Heart right ventricle (tissue), 16 donors: ENCODE measurements at regions not wholly inside any gene's neighbourhood (a gene's known extent, or its start where the extent isn't known, plus 50 kb on each side); places are given as distances from the start of the nearest gene placed in this dataset.
"Not testable (repeated sequence)": the region's sequence is repeated elsewhere in the genome, so short reads cannot be mapped to it uniquely, and the experiment has no call there.

Source experiments
- ATAC-seq, 8 donors: fragments of 200-7000 bp; cut with Tn5 transposase; one replicate each; pipeline ENCODE4 v1.9.1; 2020; ENCODE audit warnings: mild to moderate bottlenecking in 8 of 8, moderate library complexity in 8 of 8, moderate number of reproducible peaks in 1 of 8
- DNase-seq, 2 donors: peaks; one replicate each; pipeline ENCODE4 v3.0.0-alpha.2; 2020
- H3K27ac ChIP-seq, 10 donors: fragments of 200-600 bp; sonication (generic) in 2 of 10; one replicate each; pipeline versions ENCODE4 v1.5.0 to v1.8.0; 2020 to 2022; ENCODE audit warnings: mild to moderate bottlenecking in 3 of 10
- H3K27me3 ChIP-seq, 7 donors: fragments of 200-600 bp; one replicate each; pipeline ENCODE4 v1.8.0; 2021 to 2022; ENCODE audit warnings: mild to moderate bottlenecking in 2 of 7
- H3K36me3 ChIP-seq, 9 donors: fragments of 200-600 bp; sonication (generic) in 1 of 9; one replicate each; pipeline versions ENCODE4 v1.5.0 to v1.8.0; 2020 to 2022; ENCODE audit warnings: mild to moderate bottlenecking in 2 of 9
- H3K4me1 ChIP-seq, 9 donors: fragments of 200-600 bp; sonication (generic) in 1 of 9; one replicate each; pipeline versions ENCODE4 v1.5.0 to v1.8.0; 2020 to 2022; ENCODE audit warnings: mild to moderate bottlenecking in 4 of 9
- H3K4me3 ChIP-seq, 10 donors: fragments of 200-600 bp; sonication (generic) in 2 of 10; one replicate each; pipeline versions ENCODE4 v1.5.0 to v1.8.0; 2020 to 2022; ENCODE audit warnings: mild to moderate bottlenecking in 7 of 10, moderate library complexity in 2 of 10
- H3K9me3 ChIP-seq, 11 donors: fragments of 200-600 bp in 10 of 11; sonication (generic) in 2 of 11; one replicate each; pipeline versions ENCODE4 v1.5.0 to v1.8.0; 2013 to 2022; ENCODE audit warnings: mild to moderate bottlenecking in 2 of 11, control low read depth in 1 of 11, moderate library complexity in 1 of 11
- WGBS, 2 donors: extraction: QIAGEN DNeasy Blood & Tissue Kit; methylation state at CpG; one replicate each; pipeline ENCODE4 v1.1.7; 2013; ENCODE audit warnings: inconsistent platforms in 1 of 2; 5-methylcytosine and 5-hydroxymethylcytosine counted together
- intact Hi-C, 10 donors: fragments of 100-400 bp; cut with DNase I; formaldehyde crosslinking; loops; one replicate each; pipeline versions ENCODE4 v1.11.1 to v1.14.2; 2022
- TF ChIP-seq, protein P1 (sequence below), 9 donors: fragments of 200-600 bp; sonication (generic) in 2 of 9; IDR thresholded peaks; one replicate each; pipeline versions ENCODE4 v1.5.0 to v1.8.0; 2021 to 2022; ENCODE audit warnings: antibody characterized with exemption in 9 of 9, mild to moderate bottlenecking in 5 of 9, moderate library complexity in 1 of 9
- donor health status: Arrhythmogenic right ventricular cardiomyopathy.
- donor health status: ischemic (EF 13 %, LVEDD 7.1; RV severe dilation, severe dysfunction).
- donor health status: healthy with polysubstance abuse.
- donor health status: DM: no; HTN: yes; CAD: no.
- donor health status: DM: no; HTN: no; CAD: no.
- donor health status: ischemic (EF 25% LVEDD 6.9; RV normal size, moderate dysfunction).
- donor health status: ischemic (EF 25% LVEDD 5.7; RV mildly dilated, moderate dysfunction).
- donor health status: healthy.
- donor health status: DM: yes; HTN: yes; CAD: no.
- donor health status: Ischemic cardiomyopathy.
- donor health status: ischemic (EF 35%, LVEDD 5.7; RV mildly dilated, moderate dysfunction).
- donor health status: nonischemic (EF 11% LVEDD 7.7; RV severe dilation, severe dysfunction).
- donor health status: DM: yes; HTN: yes; CAD: no.
- donor health status: PGD.
- donor health status: ischemic (EF 29% LVEDD 5.4; RV normal size, mild dysfunction).
- donor health status: nonischemic (EF 23%, LVEDD 6.1; RV moderate dilation, normal function).

DNA sequence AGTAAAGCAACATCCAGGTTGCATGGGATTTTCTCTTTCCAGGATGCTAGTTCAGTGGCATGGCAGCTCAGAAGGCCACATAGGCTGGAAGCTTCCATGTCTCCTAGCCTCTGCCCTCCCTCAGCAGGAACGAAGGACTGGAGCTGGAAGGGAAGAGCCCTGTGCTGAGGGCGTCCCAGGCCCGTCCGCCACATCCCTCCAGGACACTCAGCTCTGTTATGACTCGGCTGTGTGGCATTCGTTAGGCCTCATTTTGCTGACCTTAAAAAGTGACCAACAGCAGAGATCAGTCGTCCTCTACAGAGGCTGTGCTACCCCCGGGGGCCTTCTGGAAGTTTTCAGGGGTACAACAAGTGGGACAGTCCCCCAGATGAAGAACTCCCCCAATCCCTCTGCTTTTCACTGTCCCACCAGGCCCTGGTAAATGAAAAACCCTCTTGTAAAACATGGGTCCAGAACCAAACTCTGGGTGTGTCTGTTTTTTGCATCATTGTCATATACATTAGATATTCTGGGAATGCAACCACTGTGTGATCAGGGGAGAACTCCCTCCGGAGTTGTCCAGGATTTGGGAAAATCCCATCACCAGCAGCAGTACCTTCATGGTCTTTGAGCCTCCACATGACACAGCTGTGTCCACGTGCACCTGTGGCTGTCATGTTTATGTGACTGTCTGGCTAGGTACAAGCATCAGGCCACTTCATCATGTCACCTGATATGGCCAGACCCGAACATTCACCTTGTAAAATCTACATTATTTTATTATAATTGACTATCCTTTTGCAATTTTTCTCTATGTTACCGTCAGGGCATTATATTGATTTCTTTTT is 149.9 kb downstream of the OR4M2 start:
- H3K4me3 ChIP-seq, result no peak overlapping the region
- intact Hi-C loops, result no loop called here
- H3K4me1 ChIP-seq, result peaks cover 0 to 7% (median 0%) of the 10 kb centered on the region in 9 donors
- no peaks in the 10 kb centered on the region for H3K36me3 ChIP-seq
- peaks cover 0 to 19% (median 0%) of the 10 kb centered on the region in 7 donors for H3K27me3 ChIP-seq
- DNase-seq (no peak), ATAC-seq (peak in 1 of 8 donors; percentile 7)
- H3K9me3 ChIP-seq, result peaks cover 0 to 14% (median 0%) of the 10 kb centered on the region in 11 donors
- 49 to 52% methylated on average over 12 of the region's 12 CpGs for WGBS, 2 donors
- TF ChIP-seq, protein P1, sequence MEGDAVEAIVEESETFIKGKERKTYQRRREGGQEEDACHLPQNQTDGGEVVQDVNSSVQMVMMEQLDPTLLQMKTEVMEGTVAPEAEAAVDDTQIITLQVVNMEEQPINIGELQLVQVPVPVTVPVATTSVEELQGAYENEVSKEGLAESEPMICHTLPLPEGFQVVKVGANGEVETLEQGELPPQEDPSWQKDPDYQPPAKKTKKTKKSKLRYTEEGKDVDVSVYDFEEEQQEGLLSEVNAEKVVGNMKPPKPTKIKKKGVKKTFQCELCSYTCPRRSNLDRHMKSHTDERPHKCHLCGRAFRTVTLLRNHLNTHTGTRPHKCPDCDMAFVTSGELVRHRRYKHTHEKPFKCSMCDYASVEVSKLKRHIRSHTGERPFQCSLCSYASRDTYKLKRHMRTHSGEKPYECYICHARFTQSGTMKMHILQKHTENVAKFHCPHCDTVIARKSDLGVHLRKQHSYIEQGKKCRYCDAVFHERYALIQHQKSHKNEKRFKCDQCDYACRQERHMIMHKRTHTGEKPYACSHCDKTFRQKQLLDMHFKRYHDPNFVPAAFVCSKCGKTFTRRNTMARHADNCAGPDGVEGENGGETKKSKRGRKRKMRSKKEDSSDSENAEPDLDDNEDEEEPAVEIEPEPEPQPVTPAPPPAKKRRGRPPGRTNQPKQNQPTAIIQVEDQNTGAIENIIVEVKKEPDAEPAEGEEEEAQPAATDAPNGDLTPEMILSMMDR (IDR thresholded peaks at IDR 0.05), result no peak
- H3K27ac ChIP-seq, result no peak overlapping the region

DNA sequence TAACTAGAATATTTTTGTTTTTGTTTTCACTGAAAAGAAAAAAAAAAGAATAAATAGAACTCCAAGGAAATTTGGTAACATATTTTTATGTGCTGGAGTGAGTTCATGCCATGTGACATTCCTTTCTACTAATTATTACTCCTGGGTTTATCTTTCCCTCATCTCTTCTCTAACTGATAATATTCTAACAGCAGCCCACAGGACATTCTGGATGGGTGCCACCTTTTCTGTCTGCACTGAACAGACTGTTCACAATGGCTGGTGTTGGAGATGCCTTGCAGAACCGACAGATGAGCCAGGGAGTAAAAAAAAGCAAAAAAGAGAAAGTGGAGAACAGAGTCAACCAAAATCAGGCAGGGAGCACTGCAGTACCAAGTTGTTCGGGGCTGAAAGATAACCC is 151.3 kb downstream of the OR4M2 start:
- Histone ChIP-seq H3K27ac (no peak overlapping the region), H3K4me3 (no peak overlapping the region)
- peak in 1 of 8 donors; percentile 71 for ATAC-seq

DNA sequence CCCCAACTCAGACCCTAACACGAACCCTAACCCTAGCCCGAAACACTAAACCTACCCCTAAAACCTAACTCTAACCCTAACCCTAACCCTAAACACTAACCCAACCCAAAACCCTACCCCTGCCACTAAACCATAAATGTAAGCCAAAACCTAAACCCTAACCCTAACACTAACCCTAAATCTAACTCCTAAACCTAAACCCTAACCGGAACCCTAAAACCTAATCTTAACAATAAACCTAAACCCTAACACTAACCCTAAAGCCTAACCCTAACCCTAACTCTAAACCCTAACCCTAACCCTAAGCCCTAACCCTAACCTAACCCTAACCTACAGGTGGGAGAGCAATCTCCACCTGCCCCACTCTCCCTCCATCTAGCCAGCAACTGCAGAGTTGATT is 152.3 kb downstream of the OR4M2 start:
- DNase-seq (no peak), ATAC-seq (no peak)
- intact Hi-C loops, result no loop called here
- 88% methylated on average over 3 of the region's 3 CpGs for WGBS, 2 donors
- H3K9me3 ChIP-seq, result peaks cover 0 to 14% (median 0%) of the 10 kb centered on the region in 11 donors
- TF ChIP-seq, protein P1 (IDR thresholded peaks at IDR 0.05), result no peak
- H3K27me3 ChIP-seq, result peaks cover 0 to 8% (median 0%) of the 10 kb centered on the region in 7 donors
- no peak overlapping the region for H3K27ac ChIP-seq
- no peaks in the 10 kb centered on the region for H3K36me3 ChIP-seq
- H3K4me1 ChIP-seq, result peaks cover 0 to 7% (median 0%) of the 10 kb centered on the region in 9 donors
- H3K4me3 ChIP-seq, result no peak overlapping the region

More for the DNA sequence above, 151.3 kb downstream of the OR4M2 start:
- TF ChIP-seq, protein P1 (IDR thresholded peaks at IDR 0.05), result no peak
- Histone ChIP-seq H3K27me3 (peaks cover 0 to 16% (median 0%) of the 10 kb centered on the region in 7 donors), H3K36me3 (no peaks in the 10 kb centered on the region), H3K9me3 (peaks cover 0 to 14% (median 0%) of the 10 kb centered on the region in 11 donors), H3K4me1 (peaks cover 0 to 7% (median 0%) of the 10 kb centered on the region in 9 donors)
- peak in 1 of 2 donors; percentile 36 for DNase-seq
- 28 to 40% methylated on average over 2 of the region's 2 CpGs for WGBS, 2 donors
- intact Hi-C loops, result no loop called here

DNA sequence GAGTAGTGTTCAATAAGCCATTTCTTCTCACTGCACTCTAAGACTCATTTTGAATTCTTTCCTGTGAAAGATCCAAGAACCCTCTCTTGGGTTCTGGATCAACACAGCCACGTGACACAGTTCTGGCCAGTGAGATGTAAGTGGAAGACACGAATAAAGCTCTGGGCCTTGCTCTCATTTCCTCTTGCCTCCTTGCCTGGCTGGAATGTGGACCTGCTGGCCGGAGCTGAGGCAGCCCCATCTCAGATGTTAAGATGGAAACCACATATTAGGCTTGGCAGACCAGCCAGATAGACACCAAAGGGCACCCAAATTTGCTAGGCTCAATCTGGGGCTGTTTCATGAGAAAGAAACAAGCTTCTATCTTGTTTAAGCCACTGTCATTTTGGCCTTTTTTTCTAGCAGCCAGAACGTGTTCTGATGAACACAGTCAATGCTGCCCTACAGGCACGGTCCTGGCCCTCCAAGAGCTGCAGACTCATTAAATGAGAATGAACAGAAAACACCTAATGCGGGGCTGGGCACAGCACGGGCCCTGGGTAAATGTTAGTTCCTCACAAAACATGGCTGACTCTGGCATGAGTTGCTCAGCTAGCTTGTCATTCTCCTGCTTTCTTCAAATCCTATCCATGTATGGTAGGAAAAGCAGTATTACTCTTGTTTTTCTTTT is 155.1 kb downstream of the OR4M2 start:
- H3K27ac ChIP-seq, H3K4me3 ChIP-seq, H3K4me1 ChIP-seq, H3K27me3 ChIP-seq, H3K36me3 ChIP-seq, intact Hi-C loops, DNase-seq, ATAC-seq: not testable (repeated sequence)
- peaks cover 0 to 14% (median 0%) of the 10 kb centered on the region in 11 donors for H3K9me3 ChIP-seq
- 48 to 51% methylated on average over 7 of the region's 7 CpGs for WGBS, 2 donors
